Left colon (tissue), 2 donors: ENCODE measurements at regions not wholly inside any gene's neighbourhood (a gene's known extent, or its start where the extent isn't known, plus 50 kb on each side); places are given as distances from the start of the nearest gene placed in this dataset.

ENCODE experiments used
- ATAC-seq: fragments of 200-7000 bp; cut with Tn5 transposase; one replicate; pipeline ENCODE4 v1.9.1; 2020; ENCODE audit warnings: mild to moderate bottlenecking, moderate library complexity
- DNase-seq, 2 donors: peaks; one replicate each; pipeline ENCODE4 v3.0.0-alpha.2; 2020
- intact Hi-C, 2 donors: fragments of 100-400 bp; cut with DNase I in 1 of 2; cut with micrococcal nuclease in 1 of 2; formaldehyde crosslinking; loops; one replicate each; pipeline versions ENCODE4 v1.11.2 to v1.14.0; 2022; cut with DNase I, micrococcal nuclease
- donor health status: DM: no; HTN: no; CAD: no.
- donor health status: DM: yes; HTN: yes; CAD: no.

DNA sequence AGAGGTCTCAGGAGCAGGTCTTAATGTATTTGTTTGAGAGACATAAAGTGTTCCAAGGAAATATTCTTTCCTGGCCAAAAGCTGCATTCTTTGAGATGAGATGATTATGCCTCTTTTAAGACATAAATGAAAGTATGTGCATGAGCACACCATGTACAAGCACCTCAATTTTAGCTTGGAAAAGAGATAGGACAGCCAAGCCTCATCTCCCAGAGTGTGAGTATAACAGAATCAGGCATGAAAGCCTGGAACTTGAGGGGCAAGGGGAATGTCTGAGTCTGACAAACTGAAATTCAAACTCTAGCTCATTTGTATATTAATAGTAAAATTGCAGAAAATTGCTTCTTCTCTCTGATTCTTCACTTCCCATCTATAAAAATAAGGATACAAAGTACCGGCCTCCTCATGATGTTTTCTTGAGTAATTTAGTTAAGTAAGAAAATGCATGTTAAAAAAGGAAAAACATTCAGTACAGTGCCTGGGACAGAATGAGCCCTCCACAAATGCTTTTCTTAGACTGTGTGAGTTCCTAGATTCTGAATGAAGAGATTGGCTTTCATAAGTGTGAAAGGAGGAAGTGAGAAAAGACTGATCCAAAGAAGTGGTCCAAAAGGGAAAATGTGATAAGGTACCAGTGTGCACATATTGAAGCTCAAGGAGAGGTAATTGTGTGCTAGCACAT, 1260.9 kb upstream of the SORCS1 start:
- no peak for DNase-seq
- ATAC-seq: no peak
- intact Hi-C loops: no loop called here

DNA sequence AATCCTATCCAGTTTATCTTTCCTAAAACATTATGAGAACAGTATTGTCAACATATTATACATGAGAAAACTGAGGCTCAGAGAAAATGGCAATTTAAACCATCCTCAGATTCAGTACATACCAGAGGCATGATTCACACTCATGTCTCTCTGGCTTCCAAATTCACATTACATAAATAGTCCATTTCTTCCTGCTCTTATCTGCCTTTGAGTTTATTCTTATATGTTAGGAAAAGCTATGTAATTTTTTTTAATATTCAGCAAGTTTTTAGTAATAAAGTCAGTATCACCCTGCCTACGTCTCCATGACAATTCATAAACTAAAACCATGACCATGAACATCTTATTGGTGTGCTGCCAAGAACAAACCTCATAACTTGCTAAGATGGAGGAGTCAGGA, 1260.2 kb upstream of the SORCS1 start:
- intact Hi-C loops: no loop called here
- DNase-seq (no peak), ATAC-seq (no peak)

DNA sequence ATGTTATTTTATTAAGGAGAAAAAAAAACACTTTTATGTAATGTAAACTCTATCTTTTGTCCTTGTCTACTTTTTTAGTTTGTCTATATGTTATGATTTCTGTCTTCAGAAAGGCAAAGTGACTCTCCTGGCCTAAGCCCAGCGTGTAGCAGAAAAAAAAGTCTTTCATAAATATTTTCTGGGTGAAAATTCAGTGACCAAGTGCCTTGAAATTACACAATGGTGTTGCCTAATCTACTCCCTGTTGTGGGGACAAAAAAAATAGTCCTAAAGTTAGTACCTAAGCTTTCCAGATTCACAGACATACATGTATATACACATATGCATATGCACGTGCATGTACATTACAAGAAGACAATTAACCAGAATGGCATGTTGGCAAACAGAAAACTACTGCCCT, 1257.8 kb upstream of the SORCS1 start:
- intact Hi-C loops: no loop called here
- ATAC-seq: no peak
- no peak for DNase-seq

DNA sequence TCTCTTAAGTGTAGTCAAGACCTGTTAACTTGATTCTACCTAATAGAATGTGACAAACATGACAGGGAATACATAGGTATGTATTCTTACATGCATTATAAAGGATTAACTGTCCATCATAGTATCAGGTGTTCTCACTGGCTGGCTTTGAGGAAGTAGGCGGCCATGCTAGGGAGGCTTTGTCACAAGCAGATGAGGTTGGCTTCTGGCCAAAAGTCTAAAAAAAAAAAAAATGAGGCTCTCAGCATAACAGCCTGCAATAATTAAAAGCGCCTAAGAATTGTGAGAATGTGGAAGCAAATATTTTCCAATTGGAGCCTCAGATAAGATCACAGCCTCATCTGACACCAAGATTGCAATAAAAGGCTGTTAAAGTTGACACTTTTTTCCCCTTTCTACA, 1256.8 kb upstream of the SORCS1 start:
- ATAC-seq: no peak
- intact Hi-C loops: no loop called here
- DNase-seq: no peak

DNA sequence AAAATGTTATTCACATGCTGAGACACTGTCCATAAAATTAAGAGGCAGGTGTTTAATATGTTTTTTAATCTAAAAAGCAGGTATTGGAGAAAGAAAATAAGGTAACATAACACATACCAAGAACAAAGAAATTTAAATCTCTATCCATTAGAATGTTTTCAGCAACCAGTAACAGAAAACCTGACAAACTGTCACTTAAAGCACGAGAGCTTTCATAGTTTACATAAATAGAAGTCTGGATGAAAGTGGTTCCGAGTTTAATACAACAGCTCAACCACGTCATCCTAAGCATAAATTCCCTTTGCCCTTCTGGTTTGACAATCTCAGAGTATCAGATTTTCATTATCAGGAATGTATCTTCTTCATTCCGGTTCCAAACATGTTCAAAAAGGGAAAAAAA, 1249.4 kb upstream of the SORCS1 start:
- intact Hi-C loops: no loop called here
- ATAC-seq (no peak), DNase-seq (no peak)

DNA sequence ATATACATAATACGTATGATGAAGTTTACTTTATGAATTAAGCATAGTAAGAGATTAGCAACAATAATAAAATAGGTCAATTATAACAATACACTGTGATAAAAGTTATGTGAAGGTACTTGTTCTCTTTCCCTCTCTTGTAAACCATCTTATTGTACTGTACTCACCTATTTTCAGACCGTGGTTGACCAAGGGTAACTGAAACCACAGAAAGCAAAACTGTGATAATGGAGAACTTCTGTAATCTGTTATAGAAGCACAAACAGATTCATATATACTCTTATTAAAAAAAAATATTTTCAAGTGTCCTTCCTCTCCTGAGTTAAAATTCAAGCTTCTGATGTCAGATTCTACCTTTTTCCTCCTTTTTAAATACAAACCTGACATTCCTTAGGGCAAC, 1247.8 kb upstream of the SORCS1 start:
- ATAC-seq (no peak), DNase-seq (no peak)
- intact Hi-C loops: no loop called here

DNA sequence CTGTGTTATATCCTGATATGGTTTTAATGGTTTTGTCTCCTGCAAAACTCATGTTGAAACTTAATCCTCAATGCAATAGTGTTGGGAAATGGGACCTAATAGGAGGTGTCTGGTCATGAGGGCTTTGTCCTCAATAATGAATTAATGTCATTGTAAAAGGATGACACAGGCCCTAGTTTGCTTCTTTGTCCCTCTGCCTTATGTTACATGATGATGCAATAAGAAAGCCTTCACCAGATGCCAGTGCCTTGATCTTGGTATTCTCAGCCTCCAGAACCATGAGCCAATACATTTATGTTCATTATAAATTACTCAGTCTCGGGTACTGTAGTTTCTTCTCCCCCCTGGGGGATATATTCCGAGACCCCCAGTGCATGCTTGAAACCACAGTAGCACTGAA, 1247.4 kb upstream of the SORCS1 start:
- DNase-seq (no peak), ATAC-seq (no peak)
- intact Hi-C loops: no loop called here

DNA sequence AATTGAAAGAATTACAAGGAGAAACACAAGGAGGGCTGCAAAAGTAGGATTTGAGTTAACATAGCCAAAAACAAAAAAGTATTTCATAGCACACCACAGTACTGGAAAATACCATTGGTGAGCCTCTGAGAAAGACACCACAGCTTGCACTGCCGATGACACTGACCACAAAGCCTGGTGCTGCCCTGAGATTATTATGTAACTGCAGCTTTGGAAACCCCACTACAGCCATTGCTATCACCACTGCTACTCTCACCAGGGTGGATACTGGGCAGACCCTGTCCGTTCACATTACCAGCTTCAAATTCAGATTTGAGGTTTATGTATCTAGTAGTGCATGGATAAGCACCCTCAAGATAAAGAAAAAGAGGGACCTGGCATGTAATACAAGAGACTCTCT, 1246.7 kb upstream of the SORCS1 start:
- intact Hi-C loops: no loop called here
- ATAC-seq: no peak

DNA sequence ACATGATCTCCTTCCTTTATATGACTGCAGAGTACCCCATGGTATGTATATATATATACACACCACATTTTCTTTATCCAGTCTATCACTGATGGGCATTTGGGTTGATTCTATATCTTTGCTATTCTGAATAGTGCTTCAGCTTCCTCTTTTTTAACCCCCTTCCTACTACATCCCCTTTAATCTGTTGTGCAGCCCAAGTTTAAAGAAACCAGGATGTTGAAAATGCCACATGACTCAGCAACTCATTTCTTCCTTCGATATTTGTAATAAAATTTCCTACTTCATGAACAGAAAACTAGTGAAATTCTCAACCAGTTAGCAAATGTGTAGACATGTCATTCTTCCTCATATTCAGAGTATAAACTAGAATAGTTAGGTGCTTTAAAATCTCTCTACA, 1245.7 kb upstream of the SORCS1 start:
- no peak for DNase-seq
- intact Hi-C loops: no loop called here
- ATAC-seq: no peak

More for the DNA sequence above, 1246.7 kb upstream of the SORCS1 start:
- no peak for DNase-seq

DNA sequence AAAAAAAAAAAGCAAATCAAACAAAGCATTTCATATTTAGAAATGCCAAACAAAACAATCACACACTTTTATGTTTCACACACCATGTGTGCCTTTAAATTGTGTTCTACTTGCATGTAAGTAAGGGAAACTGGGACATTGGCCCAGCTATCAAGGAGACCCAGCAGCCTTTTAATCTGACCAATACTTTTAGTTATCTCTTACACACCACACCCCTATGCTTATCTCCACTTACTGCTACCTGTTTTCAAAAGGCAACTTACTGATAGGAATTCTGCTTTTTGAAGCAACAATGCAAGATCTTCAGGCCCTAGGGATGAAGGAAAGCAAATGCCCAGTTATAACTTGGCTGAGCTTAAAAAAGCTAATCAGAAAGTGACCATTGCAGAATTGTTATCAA, 1244.8 kb upstream of the SORCS1 start:
- intact Hi-C loops: no loop called here
- DNase-seq (no peak), ATAC-seq (no peak)

DNA sequence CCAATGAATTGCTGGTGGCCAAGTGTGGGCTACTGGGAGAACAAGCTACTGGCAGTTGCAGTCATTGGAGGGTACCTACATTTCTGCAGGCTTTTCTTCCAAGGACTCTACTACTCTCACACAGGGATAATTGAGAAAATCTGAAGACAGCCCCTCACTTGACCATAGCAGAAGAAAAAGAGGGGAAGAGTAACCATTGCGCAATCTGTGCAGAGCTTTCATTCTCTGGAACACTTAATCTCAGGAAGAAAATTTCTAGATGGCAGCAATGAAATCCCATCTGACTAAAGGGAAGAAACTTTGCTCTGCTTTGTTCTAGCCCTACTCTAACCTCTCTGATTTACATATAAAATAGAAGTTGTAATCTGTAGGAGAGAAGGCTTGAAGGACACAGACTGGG, 1239.6 kb upstream of the SORCS1 start:
- DNase-seq: no peak
- intact Hi-C loops: no loop called here
- ATAC-seq: no peak

DNA sequence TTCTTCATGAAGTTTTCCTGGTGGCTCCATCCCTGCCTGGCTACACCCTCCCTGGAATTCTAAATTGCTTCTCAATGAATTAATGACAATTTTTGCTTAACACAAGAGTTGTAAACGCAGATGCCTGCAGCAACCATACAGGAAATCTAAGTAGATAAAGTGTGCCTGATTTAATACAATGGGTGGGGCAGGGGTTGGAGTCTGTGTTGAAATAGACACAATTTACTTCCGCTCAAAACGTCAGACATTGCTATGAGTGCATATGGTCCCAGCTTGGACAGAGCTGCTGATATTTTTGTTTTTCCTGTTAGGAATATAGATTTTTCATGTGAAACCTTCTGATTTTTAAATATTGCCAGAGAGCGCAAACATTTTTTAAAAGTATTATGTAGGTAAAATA, 1235.0 kb upstream of the SORCS1 start:
- ATAC-seq (peak; percentile 88), DNase-seq (no peak)
- intact Hi-C loops: no loop called here

DNA sequence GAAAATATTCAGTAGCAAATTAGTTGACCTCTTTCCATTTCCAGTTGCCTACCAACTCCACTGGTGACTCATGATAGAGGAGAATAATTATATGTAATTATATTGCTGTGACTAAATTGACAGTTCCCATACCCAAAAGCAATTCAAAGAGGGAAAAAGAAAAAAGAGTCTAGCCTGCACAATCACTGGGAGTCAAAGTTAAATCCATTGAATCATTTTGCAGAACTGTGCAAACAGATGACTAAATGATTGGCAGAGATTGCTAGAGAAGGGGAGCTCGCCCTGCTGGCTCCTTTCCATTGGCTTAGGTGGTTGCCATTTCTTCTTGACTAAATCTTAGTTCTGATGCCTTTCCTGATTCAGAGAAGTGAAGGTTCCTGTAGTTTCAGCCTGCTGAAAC, 1228.6 kb upstream of the SORCS1 start:
- intact Hi-C loops: no loop called here
- no peak for ATAC-seq
- no peak for DNase-seq

DNA sequence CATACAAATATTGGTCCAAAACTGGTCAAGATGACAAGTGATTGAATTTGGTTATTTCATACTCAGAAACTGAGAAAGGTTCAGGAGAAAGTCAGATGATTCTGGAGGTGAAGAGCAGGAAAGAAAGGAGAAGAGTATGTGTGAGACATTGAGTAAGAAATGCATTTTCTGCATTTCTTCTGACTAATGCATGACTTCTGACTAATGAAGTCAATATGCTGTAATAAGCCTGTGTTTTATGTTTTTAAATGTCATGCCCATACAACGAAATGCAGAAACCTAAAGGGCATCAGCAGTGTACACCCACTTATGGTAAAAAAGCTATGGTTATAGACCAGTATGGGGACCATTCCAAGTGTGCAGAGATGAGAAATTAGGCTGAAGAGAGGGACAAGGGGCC, 1227.8 kb upstream of the SORCS1 start:
- ATAC-seq (no peak), DNase-seq (no peak)
- intact Hi-C loops: no loop called here

DNA sequence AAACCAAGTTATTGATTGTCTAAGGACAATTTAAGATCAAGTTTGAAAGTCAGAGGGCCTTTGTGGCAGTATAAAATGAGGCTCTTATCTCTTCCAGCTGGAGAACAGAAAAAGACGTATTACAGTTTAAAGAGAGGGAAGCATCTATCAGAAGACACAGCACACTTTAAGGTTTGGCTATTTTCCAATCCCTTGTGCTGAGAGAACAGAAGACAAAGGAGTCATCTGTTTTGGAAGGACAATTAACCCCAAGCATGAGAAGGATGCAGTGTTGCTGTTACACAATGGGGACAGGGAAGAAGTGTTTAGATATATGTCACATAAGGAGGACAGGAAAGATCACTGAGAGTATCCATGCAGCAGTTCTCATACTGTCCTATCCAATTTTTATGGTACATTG, 1224.2 kb upstream of the SORCS1 start:
- ATAC-seq: no peak
- no peak for DNase-seq
- intact Hi-C loops: no loop called here

DNA sequence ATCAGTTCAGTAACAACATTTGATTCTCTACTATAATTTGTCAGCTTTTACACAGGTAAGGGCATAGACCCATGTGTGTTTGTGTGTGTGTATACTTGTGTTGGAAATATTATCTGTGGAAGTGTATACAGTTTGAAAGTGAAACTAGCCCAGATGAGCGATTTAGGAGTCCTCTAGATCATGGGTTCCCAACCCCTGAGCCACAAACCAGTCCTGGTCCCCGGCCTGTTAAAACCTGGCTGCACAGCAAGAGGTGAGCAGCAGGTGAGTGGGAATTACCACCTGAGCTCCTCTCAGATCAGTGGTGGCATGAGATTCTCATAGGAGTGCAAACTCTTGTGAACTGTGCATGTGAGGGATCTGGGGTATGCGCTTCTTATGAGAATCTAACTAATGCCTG, 1221.5 kb upstream of the SORCS1 start:
- no peak for DNase-seq
- ATAC-seq: no peak

DNA sequence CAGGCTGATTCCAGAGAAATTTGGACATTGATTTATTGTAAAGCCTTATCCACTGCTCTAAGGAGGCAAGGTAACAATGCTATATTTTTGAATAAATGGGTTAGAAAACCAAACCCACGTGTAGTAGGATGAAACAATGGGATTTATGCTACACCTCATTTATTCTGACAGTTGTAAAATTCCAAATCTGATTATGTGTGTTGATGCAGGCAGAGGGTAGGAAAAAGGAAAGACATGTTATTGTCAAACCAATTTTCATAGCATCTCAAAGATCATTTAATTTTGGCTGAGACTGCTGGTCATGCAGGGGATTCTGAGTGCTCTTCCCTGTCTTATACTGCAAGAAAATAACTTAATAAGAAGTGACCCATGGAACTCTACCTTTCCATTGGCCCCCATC, 1219.9 kb upstream of the SORCS1 start:
- ATAC-seq (no peak), DNase-seq (no peak)
- intact Hi-C loops: no loop called here

More for the DNA sequence above, 1221.5 kb upstream of the SORCS1 start:
- intact Hi-C loops: no loop called here

DNA sequence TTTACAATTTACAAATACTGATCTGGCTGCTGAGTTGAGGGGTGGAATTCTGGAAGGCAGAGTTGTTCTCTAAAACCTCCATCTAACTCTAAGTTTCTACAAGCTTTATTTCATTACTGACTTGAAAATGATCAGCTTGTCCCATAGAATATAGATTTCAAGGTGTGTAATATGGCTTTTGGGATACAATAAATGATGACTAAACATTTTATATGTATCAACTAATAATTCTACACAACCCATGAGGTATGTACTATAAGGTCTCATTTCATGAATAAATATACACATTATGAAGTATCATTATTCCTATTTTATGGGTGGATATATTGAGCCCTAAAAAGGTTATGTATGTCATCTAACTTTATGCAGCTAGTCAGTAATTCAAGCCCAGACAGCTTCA, 1214.3 kb upstream of the SORCS1 start:
- no peak for ATAC-seq
- DNase-seq: no peak
- intact Hi-C loops: no loop called here

DNA sequence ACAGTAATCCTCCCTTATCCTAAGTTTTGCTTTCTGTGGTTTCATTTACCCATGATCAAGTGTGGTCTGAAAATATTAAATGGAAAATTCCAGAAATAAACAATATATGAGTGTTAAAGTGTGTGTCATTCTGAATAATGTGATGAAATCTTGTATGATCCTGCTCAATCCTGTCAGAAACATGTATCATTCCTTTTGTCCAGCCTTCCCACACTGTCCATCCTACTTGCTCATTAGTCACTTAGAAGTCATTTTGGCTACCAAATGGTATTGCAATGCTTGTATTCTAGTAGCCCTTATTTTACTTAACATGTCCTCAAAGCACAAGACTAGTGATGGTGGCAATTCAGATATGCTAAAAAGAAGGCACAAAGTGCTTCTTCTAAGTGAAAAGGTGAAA, 1211.2 kb upstream of the SORCS1 start:
- DNase-seq: no peak
- no peak for ATAC-seq

DNA sequence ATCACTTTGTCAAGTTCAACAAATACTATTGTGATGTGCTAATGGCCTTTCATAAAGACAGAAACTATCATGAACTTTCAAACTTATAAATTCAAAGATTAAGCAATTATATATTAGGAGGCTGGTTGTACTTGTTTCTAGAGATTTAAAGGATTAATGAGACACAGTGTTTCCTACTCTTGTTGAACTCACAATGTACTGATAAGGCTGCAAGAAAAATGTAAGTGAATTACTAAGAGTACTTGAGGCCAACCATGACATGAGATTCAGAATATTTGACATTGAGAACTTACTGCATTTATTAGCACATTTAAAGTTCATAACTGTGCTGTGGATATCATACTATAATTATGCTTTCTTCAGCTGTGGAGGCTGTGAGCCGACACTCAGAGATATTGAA, 1210.5 kb upstream of the SORCS1 start:
- ATAC-seq (no peak), DNase-seq (no peak)
- intact Hi-C loops: no loop called here

More for the DNA sequence above, 1211.2 kb upstream of the SORCS1 start:
- intact Hi-C loops: no loop called here

DNA sequence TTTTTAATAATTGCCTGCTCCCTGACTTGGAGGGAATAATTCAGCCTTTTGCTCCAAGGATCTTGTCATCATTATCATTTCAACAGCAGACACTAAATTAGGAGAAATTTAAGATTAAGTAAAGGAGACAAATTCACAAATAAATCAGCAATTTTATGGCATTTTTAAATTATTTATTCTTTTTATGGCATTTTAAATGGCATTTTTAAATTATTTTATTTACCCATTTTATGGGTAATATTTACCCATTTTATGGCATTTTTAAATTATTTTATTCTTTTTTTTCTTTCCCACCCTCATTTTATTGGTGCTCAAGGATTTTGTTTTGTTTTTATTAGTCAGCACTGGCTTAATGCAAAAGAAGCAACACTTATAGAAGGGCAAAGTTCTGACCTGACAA, 1201.0 kb upstream of the SORCS1 start:
- intact Hi-C loops: no loop called here
- no peak for ATAC-seq
- DNase-seq: no peak

DNA sequence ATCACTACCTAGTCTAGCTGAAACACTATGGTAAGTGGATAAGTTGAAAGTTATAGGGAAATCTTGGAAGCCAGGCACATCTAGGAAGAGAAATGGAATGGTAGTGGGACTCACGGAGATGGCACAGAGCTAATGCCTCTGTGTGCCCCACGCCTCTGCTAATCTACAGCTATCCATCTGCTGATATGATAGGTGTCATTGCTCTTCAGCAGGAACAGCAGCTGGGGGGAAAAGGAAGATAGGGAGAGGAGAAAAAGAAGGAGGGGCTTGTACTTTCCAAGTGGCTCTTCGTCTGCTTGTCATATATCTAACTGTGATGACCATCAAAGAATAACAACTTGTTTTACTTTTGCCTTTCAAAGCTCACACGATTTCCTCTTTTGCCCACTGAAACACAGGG, 1199.1 kb upstream of the SORCS1 start:
- DNase-seq (no peak), ATAC-seq (no peak)
- intact Hi-C loops: no loop called here
